GM18505 (cell line): ENCODE measurements at regions not wholly inside any gene's neighbourhood (a gene's known extent, or its start where the extent isn't known, plus 50 kb on each side); places are given as distances from the start of the nearest gene placed in this dataset.

Source experiments
- ATAC-seq: cut with Tn5 transposase; IDR thresholded peaks from one replicate; pipeline ENCODE4 v1.9.1; 2021; ENCODE audit not compliant: unreplicated experiment
- POLR2A ChIP-seq: IDR thresholded peaks from 4 replicates; pipeline ENCODE4 v1.6.1; 2011; ENCODE audit warnings: borderline replicate concordance; ENCODE audit not compliant: insufficient read depth, insufficient read length; ENCODE audit errors: extremely low read depth

- TF ChIP-seq POLR2A = no peak
These were observed 435.2 kb upstream of the NAALADL2 start for GRCh38 chr3:174423936-174424335.

GRCh38 chr3:174424656-174425055, 434.5 kb upstream of the NAALADL2 start:
- no peak for TF ChIP-seq POLR2A
- ATAC-seq = no peak

More at GRCh38 chr3:174423936-174424335, 435.2 kb upstream of the NAALADL2 start:
- no peak for ATAC-seq

GRCh38 chr3:174425422-174425821, 433.7 kb upstream of the NAALADL2 start:
- no peak for ATAC-seq
- no peak for TF ChIP-seq POLR2A

DNA sequence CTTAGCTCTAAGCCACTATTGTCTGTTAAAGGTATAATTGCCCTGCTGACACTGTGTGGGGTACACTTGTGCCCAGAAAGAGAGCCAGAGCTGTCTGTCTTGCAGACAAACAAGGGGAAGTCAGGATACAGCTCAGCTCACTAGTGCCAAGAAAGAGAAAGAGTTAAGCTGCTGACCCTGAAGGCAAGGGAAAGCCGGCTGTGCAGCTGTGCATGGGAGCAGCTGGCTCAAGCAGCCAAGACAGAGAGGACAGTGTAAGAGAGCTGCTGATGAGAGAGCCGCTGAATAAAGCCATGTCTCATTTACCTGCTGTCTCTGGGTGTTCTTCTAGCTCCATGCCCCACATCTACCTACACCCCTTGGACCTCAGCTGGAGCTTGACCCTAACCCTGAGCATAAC, 428.1 kb upstream of the NAALADL2 start:
- ATAC-seq = no peak
- no peak for TF ChIP-seq POLR2A

GRCh38 chr3:174431717-174432116, 427.4 kb upstream of the NAALADL2 start:
- no peak for ATAC-seq
- TF ChIP-seq POLR2A = no peak

GRCh38 chr3:174436367-174436766, 422.8 kb upstream of the NAALADL2 start:
- no peak for TF ChIP-seq POLR2A
- ATAC-seq = no peak

DNA sequence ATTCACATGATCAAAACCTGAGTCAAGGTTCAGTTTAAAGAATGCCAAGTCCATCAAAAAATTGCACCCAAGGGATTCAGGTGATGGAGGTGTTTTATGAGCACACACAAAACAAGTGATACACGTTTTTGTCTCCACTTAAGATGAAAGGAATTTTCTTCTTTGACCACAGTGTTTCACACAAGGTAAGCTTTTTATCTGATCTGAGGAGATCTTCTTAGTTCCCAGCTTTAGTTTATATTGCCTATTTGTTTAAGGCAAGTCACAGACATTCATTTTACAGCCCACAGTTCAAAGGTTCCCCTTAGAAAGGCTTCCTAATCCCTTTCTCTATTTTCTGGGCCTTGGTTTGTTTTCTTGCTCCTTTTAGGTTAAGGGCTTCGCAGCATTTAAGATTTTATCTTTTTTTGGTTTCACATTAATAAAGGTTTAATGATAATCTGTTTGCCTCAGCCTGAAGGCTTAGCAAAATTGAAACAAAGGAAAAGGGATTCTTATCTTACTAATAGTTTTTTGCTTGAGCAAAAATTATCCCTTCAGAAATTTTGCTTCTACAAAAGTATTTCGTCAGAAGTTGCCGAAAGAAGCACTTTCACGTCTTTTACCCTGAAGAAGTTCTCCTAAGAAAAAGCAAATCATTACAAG, 420.5 kb upstream of the NAALADL2 start:
- no peak for ATAC-seq
- no peak for TF ChIP-seq POLR2A

DNA sequence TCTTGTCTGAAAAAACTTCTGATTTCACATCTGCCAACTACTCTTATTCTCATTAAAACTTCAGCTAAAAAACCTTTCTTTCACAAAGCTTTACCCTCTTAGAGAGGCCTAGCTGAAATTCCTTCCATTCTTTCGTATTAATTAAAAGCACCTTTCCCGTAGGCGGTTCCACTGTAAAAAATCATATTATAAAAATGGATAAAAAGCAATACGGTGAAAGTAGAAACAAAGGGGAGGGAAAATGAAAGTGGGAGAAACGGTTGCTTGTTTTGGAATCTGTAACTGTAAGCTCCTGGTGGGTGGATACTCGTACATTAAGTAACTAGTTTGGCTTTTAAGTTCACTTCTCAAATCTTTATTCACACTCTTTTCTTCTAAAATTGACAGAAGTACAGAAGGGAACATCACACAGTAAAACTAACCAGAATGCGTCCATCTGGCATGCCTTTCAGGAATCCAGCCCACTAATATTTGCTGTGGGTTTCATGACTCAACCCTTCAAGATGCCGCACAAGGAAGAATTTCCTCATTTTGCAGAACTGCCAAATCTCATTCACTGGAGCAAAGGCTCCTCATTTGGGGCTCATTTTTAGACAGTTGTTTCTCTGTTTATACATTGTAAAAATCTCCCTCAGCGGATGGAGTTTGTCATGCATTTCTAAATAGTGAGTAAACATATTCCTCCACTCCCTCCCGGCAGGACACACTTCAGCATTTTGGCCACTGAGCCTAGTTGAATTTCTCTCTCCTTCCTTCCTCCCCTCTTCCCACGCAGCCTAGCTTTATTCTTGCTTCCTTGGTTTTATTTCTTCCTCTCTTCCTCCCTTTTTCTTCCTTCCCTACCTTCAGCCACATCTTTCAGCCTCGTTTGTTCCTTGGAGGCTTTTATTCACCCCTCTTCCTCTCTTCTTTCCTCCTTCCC, 419.5 kb upstream of the NAALADL2 start:
- no peak for ATAC-seq
- no peak for TF ChIP-seq POLR2A

DNA sequence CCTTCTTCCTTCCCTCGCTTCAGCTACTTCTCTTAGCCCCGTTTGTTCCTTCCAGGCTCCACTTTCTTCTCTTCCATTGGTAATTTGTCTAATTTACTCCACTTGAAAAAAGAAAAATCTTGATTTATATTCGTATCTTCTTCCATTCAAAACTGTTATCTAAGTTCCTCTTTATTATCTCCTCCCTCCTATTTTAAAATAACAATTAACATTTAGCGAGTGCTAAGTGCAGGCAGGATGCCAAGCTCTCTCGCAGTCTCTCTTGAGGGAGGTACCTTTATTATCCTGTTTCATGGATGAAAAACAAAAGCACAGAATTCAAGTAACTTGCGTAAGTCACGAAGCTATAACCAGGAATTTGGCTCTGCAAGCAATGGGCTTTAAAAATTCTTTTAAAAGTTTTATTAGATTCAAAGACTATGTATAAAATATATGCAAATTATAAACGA, 418.9 kb upstream of the NAALADL2 start:
- ATAC-seq = no peak
- TF ChIP-seq POLR2A = no peak

DNA sequence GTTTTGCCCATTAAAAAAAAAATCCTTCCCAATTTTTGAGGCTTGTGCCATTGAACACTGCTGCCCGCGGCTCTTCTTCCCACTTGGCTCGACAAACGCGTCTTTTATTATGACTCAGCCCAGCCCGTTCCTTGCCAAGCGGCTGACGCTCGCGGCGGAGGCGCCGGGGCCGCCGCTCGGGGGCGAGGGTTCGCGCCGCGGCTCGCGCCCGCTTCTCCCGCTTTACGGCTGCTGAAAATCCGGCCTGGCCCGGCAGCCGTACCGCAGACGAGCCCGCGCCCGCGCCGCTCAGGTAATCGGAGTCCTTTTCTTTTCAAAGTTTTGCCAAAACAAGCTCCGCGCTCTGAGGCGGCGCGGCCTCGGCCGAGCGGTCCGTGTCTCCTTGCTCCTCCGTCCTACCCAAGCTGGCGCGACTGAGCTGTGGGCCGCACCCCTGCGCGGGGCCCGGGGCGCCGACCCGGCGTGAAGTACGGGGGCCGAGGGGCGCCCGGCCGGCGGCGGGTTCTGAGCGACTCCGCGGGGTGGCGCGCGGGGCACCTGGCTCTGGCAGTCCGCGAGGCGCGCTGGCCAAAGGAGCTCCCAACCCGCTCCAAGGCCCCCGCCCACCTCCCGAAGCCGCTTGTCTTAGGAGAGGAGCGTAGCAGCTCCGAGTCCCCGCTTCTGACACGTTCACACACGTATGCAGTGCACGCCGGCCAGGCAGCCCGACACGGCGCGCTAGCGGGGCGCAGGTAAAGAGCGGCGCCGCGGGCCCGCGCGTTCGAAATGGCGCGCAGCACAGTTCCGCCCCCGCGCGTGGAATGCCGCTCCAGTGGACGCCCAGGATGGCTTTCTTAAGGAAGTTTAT, 418.2 kb upstream of the NAALADL2 start:
- no peak for TF ChIP-seq POLR2A
- peak; percentile 80 for ATAC-seq

- TF ChIP-seq POLR2A = no peak
- no peak for ATAC-seq
These were observed 417.4 kb upstream of the NAALADL2 start for GRCh38 chr3:174441588-174442301.

DNA sequence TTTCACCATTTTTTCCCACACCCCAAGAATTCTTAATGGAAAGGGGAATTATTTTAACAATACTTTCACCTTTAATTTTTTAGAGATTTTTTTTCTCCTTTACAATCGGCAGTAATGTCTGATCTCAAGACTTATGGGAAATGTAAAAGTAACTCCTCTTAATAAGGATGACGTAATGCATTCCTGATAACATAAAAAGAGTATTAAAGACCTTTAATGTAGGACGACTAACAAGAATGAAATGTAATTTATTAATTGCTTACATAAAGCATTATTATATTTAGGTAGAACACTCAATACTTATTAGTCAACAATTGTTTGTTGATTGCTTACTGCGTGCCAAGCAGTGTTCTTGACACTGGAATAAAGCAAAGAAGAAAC, 416.8 kb upstream of the NAALADL2 start:
- TF ChIP-seq POLR2A = no peak
- no peak for ATAC-seq

- ATAC-seq = no peak
- no peak for TF ChIP-seq POLR2A
These were observed 414.7 kb upstream of the NAALADL2 start for GRCh38 chr3:174444391-174444790.

DNA sequence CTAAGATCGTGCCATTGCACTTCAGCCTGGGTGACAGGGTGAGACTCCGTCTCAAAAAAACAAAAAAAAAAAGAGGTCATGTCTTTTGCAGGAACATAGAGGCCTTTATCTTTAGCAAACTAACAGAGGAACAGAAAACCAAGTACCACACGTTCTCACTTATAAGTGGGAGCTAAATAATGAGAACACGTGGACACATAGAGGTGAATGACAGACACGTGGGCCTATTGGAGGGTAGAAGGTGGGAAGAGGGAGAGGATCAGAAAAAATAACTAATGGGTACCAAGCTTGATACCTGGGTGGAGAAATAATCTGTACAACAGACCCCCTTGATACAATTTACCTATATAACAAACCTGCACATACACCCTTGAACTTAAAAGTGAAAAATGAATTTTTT, 401.4 kb upstream of the NAALADL2 start:
- TF ChIP-seq POLR2A = no peak
- no peak for ATAC-seq
